ENCODE measurements at regions not wholly inside any gene's neighbourhood (a gene's known extent, or its start where the extent isn't known, plus 50 kb on each side); places are given as distances from the start of the nearest gene placed in this dataset.

- WGBS, 2 donors = 87% methylated on average over 6 of the region's 6 CpGs
Observed at GRCh38 chr3:54071601-54072000, 50.8 kb upstream of the CACNA2D3 start.

GRCh38 chr3:54069961-54070360 lies 52.4 kb upstream of the CACNA2D3 start:
- Histone ChIP-seq H3K4me3 (replicated peaks in 1 of 3) (no peak overlapping the region), H3K4me1 (peaks cover 7 to 8% of the 10 kb centered on the region in 2 donors), H3K27me3 (no peaks in the 10 kb centered on the region), H3K27ac (no peak overlapping the region), H3K9me3 (no peaks in the 10 kb centered on the region), H3K36me3 (no peaks in the 10 kb centered on the region)
- TF ChIP-seq POLR2A (IDR thresholded peaks at IDR 0.05) (no peak), CTCF (IDR thresholded peaks at IDR 0.05) (no peak)
- 88% methylated on average over 2 of the region's 2 CpGs for WGBS, 2 donors
- intact Hi-C loops (cut with DNase I) = no loop called here
- DNase-seq = no peak

More at GRCh38 chr3:54071601-54072000, 50.8 kb upstream of the CACNA2D3 start:
- Histone ChIP-seq H3K9me3 (no peaks in the 10 kb centered on the region), H3K4me1 (peaks cover 7 to 8% of the 10 kb centered on the region in 2 donors), H3K4me3 (replicated peaks in 1 of 3) (no peak overlapping the region), H3K36me3 (no peaks in the 10 kb centered on the region), H3K27ac (no peak overlapping the region), H3K27me3 (no peaks in the 10 kb centered on the region)
- no peak for DNase-seq
- intact Hi-C loops (cut with DNase I) = no loop called here
- TF ChIP-seq POLR2A (IDR thresholded peaks at IDR 0.05) = no peak
- TF ChIP-seq CTCF (IDR thresholded peaks at IDR 0.05) = no peak

- Histone ChIP-seq H3K4me3 (replicated peaks in 1 of 3) (no peak overlapping the region), H3K4me1 (peaks cover under 1 to 2% of the 10 kb centered on the region in 2 donors), H3K27me3 (no peaks in the 10 kb centered on the region), H3K9me3 (no peaks in the 10 kb centered on the region), H3K36me3 (no peaks in the 10 kb centered on the region), H3K27ac (no peak overlapping the region)
- WGBS, 2 donors = 73 to 89% methylated on average over 7 to 8 of the region's 8 CpGs
- DNase-seq = no peak
- intact Hi-C loops (cut with DNase I) = no loop called here
- no peak for TF ChIP-seq CTCF (IDR thresholded peaks at IDR 0.05)
Observed at GRCh38 chr3:54067055-54067698, 55.2 kb upstream of the CACNA2D3 start.

GRCh38 chr3:54066253-54066652 lies 56.1 kb upstream of the CACNA2D3 start:
- intact Hi-C loops (cut with DNase I) = no loop called here
- DNase-seq = no peak
- 80 to 94% methylated on average over 1 to 3 of the region's 3 CpGs for WGBS, 2 donors
- TF ChIP-seq CTCF (IDR thresholded peaks at IDR 0.05) (no peak), POLR2A (IDR thresholded peaks at IDR 0.05) (no peak)
- H3K27me3 ChIP-seq = no peaks in the 10 kb centered on the region
- no peak overlapping the region for H3K4me3 ChIP-seq (replicated peaks in 1 of 3)
- H3K9me3 ChIP-seq = no peaks in the 10 kb centered on the region
- H3K27ac ChIP-seq = no peak overlapping the region
- H3K36me3 ChIP-seq = no peaks in the 10 kb centered on the region
- H3K4me1 ChIP-seq = no peaks in the 10 kb centered on the region

GRCh38 chr3:54065586-54065985 lies 56.8 kb upstream of the CACNA2D3 start:
- TF ChIP-seq CTCF (IDR thresholded peaks at IDR 0.05) = no peak
- no peak for TF ChIP-seq POLR2A (IDR thresholded peaks at IDR 0.05)
- Histone ChIP-seq H3K9me3 (no peaks in the 10 kb centered on the region), H3K27ac (no peak overlapping the region), H3K4me3 (replicated peaks in 1 of 3) (no peak overlapping the region), H3K36me3 (no peaks in the 10 kb centered on the region), H3K27me3 (no peaks in the 10 kb centered on the region), H3K4me1 (no peaks in the 10 kb centered on the region)
- no peak for DNase-seq
- WGBS, 2 donors = 49 to 71% methylated on average over 4 of the region's 4 CpGs
- intact Hi-C loops (cut with DNase I) = no loop called here

Measured in thyroid gland (tissue), 4 donors.